ENCODE measurements at regions not wholly inside any gene's neighbourhood (a gene's known extent, or its start where the extent isn't known, plus 50 kb on each side); places are given as distances from the start of the nearest gene placed in this dataset.
"Not testable (repeated sequence)": the region's sequence is repeated elsewhere in the genome, so short reads cannot be mapped to it uniquely, and the experiment has no call there.

DNA sequence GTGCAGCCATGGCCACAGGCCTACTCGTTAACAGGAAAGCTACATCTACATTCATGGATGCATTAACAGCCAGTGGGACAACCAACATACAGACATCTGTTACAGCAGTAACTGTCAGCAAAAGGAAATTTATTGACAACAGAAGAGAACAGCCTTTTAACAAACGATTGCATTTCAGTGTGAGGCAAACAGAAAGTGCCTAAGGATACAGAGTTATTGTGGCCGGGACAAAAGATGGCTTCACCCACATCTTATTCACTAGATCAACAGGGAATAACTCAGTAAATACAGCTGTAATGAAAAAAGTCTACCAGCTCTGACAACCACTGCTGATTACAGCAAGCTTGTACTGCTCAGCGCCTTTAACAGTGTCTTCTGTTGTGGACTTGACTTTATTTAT is 61.5 kb upstream of the TBL1X start:
- no peak for DNase-seq
- Histone ChIP-seq H3K9me3 (no peaks in the 10 kb centered on the region), H3K4me3 (no peak overlapping the region), H3K36me3 (ENCODE audit: low read depth) (no peaks in the 10 kb centered on the region), H3K4me1 (ENCODE audit: low read depth) (no peaks in the 10 kb centered on the region)
- intact Hi-C loops (cut with DNase I, micrococcal nuclease) = no loop called here
- no peak for ATAC-seq
- no peak for TF ChIP-seq CTCF (IDR thresholded peaks at IDR 0.05)

GRCh38 chrX:9405635-9406034 is 59.2 kb upstream of the TBL1X start:
- H3K9me3 ChIP-seq; H3K4me1 ChIP-seq (ENCODE audit: low read depth); ATAC-seq; H3K36me3 ChIP-seq (ENCODE audit: low read depth); intact Hi-C loops (cut with DNase I, micrococcal nuclease); H3K4me3 ChIP-seq; DNase-seq: not testable (repeated sequence)

GRCh38 chrX:9410889-9411288 is 54.0 kb upstream of the TBL1X start:
- H3K4me3 ChIP-seq; intact Hi-C loops (cut with DNase I, micrococcal nuclease); ATAC-seq; H3K9me3 ChIP-seq; H3K36me3 ChIP-seq (ENCODE audit: low read depth); DNase-seq; H3K4me1 ChIP-seq (ENCODE audit: low read depth): not testable (repeated sequence)

DNA sequence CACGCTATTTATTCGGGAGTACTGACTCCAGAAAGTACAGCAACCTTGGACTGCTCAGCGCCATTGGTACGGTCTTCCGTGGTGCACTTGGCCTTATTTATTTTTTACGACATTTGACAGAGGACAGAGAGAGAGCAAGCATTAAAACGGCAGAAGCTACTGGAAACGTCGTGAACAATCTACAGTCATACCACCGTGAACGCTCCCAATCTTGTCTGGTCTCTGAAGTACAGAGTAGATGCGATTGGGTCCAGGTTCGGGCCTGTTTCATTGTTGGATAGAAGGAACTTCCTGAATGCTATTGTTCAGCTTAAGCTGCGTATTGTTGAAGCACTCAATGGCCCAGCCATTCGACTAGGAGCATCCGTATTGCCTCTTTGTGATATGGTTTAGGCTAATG is 53.2 kb upstream of the TBL1X start:
- intact Hi-C loops (cut with DNase I, micrococcal nuclease); ATAC-seq; H3K4me3 ChIP-seq; DNase-seq; H3K9me3 ChIP-seq; H3K36me3 ChIP-seq (ENCODE audit: low read depth); H3K4me1 ChIP-seq (ENCODE audit: low read depth): not testable (repeated sequence)

- Histone ChIP-seq H3K36me3 (ENCODE audit: low read depth) (no peaks in the 10 kb centered on the region), H3K4me3 (no peak overlapping the region), H3K4me1 (ENCODE audit: low read depth) (no peaks in the 10 kb centered on the region), H3K9me3 (no peaks in the 10 kb centered on the region)
- no peak for TF ChIP-seq CTCF (IDR thresholded peaks at IDR 0.05)
- intact Hi-C loops (cut with DNase I, micrococcal nuclease) = no loop called here
- ATAC-seq (no peak), DNase-seq (no peak)
Measured at GRCh38 chrX:9414416-9414815, 50.4 kb upstream of the TBL1X start.

Data from mucosa of descending colon (tissue), 3 donors.